ENCODE measurements at regions not wholly inside any gene's neighbourhood (a gene's known extent, or its start where the extent isn't known, plus 50 kb on each side); places are given as distances from the start of the nearest gene placed in this dataset.

DNA sequence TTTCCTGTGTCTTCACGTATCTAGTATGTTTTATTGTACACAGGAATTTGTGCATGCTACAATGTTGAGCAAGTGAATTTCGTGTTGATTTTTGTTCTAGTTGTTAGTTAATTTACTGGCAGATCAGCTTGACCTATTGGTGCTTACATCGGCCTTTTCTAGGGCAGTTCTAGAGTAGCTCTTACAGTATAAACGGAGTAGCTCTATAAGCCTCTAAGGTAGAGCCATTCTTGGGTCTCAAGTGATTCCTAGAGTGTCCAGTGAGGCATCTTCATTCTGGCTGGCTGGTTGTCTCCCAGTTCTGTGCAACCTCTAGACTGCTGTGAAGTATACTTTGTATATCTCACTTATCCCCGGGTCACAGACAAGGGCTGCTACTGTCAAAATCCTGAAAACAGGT lies 364.6 kb downstream of the CDH10 start:
- TF ChIP-seq, protein P1, sequence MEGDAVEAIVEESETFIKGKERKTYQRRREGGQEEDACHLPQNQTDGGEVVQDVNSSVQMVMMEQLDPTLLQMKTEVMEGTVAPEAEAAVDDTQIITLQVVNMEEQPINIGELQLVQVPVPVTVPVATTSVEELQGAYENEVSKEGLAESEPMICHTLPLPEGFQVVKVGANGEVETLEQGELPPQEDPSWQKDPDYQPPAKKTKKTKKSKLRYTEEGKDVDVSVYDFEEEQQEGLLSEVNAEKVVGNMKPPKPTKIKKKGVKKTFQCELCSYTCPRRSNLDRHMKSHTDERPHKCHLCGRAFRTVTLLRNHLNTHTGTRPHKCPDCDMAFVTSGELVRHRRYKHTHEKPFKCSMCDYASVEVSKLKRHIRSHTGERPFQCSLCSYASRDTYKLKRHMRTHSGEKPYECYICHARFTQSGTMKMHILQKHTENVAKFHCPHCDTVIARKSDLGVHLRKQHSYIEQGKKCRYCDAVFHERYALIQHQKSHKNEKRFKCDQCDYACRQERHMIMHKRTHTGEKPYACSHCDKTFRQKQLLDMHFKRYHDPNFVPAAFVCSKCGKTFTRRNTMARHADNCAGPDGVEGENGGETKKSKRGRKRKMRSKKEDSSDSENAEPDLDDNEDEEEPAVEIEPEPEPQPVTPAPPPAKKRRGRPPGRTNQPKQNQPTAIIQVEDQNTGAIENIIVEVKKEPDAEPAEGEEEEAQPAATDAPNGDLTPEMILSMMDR (IDR thresholded peaks at IDR 0.05): no peak
- TF ChIP-seq POLR2A (IDR thresholded peaks at IDR 0.05) (no peak), POLR2AphosphoS5 (IDR thresholded peaks at IDR 0.05; ENCODE audit: insufficient read depth in 1 of 2, low read depth in 1 of 2) (no peak)
